GM10266 (cell line): ENCODE measurements at regions not wholly inside any gene's neighbourhood (a gene's known extent, or its start where the extent isn't known, plus 50 kb on each side); places are given as distances from the start of the nearest gene placed in this dataset.
"Not testable (repeated sequence)": the region's sequence is repeated elsewhere in the genome, so short reads cannot be mapped to it uniquely, and the experiment has no call there.

Experiments used
- DNase-seq: peaks from one replicate; pipeline ENCODE4 v3.0.0; 2012; ENCODE audit errors: extremely low spot score
- TF ChIP-seq, protein P1 (sequence below): IDR thresholded peaks from 2 replicates; pipeline ENCODE4 v1.5.1; 2012; ENCODE audit warnings: mild to moderate bottlenecking, low read depth; ENCODE audit not compliant: control insufficient read depth, insufficient read depth; ENCODE audit errors: missing control alignments

DNA sequence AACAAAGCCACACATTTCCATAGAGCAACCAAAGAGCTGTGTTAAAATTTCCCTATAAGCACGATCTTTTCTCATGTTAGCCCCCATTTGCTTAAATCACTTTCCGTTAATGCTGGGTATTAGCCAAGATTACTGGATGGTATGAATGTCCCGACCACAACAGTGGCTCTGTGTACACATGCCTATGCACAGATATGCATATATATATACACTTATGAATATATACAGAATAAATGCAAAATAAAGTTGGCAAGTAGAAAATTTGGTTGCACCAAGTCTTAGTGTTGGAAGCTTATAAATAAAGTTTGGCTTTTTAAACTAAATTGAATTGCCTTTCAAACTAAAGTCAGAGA lies 265.9 kb upstream of the ETAA1 start:
- TF ChIP-seq, protein P1, sequence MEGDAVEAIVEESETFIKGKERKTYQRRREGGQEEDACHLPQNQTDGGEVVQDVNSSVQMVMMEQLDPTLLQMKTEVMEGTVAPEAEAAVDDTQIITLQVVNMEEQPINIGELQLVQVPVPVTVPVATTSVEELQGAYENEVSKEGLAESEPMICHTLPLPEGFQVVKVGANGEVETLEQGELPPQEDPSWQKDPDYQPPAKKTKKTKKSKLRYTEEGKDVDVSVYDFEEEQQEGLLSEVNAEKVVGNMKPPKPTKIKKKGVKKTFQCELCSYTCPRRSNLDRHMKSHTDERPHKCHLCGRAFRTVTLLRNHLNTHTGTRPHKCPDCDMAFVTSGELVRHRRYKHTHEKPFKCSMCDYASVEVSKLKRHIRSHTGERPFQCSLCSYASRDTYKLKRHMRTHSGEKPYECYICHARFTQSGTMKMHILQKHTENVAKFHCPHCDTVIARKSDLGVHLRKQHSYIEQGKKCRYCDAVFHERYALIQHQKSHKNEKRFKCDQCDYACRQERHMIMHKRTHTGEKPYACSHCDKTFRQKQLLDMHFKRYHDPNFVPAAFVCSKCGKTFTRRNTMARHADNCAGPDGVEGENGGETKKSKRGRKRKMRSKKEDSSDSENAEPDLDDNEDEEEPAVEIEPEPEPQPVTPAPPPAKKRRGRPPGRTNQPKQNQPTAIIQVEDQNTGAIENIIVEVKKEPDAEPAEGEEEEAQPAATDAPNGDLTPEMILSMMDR, result no peak
- DNase-seq, result no peak

DNA sequence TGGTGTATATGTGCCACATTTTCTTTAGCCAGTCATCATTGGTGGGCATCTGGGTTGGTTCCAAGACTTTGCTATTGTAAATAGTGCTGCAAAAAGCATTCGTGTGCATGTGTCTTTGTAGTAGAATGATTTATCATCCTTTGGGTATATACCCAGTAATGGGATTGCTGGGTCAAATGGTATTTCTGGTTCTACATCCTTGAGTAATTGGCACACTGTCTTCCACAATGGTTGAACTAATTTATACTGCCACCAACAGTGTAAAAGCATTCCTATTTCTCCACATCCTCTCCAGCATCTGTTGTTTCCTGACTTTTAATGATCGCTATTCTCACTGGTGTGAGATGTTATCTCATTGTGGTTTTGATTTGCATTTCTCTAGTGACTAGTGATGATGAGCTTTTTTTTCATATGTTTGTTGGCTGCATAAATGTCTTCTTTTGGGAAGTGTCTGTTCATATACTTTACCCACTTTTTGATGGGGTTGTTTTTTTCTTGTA lies 264.6 kb upstream of the ETAA1 start:
- not testable (repeated sequence) for DNase-seq

DNA sequence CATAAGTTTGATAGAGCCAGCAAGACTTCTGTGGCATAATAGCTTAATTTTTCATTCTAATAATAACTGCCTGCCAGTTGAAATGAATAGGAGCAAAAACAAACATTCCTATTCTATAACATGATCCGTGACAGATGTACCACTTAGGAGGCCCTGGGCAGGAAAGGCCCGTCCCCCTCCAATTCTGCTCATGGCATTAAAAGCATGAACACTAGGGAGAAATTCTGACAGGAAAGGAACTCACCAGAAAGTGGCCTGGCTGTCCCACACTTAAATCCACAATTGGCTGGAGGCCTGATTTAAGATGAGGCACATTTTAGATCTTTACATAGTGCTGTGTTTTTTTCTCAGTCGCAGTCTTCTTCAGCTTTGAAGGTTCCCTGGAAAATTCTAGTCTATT lies 261.9 kb upstream of the ETAA1 start:
- TF ChIP-seq, protein P1, result no peak
- DNase-seq, result no peak

DNA sequence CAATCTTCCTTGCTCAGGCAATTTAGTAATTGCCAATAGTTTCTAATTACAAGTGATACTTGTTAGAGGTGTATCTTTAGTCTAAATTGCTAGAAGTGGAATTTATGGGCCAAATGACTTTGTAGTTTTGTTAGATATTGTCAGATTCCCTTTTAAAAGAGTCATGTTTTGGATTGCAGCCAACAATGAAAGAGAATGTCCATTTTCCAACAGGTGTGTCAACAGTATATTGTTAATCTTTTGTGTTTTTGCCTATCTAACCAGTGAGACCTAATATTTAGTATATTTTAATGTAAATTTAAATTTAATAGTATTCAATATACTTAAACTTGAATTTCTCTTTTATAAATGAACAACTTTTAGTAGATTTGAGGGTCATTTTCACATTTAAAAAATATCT lies 259.4 kb upstream of the ETAA1 start:
- TF ChIP-seq, protein P1, result no peak
- DNase-seq, result no peak

DNA sequence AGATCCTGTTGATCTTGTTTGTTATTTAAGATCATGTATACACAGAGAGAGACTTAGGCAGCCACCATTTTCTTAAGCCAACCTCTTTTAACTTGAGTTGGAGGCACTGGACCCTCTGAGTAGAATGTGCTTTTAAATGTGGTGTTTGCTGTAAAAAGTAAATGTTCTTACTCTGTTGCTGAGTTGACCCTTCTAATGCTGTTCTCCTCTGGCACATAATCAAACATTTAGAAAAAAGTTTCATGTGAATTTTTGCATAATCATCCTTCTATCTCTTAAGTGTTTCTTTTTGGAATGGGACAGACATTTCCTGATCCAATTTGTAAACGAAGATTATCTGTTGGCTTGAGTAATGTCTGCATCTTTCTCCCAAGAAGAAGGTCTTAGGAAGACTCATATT lies 255.1 kb upstream of the ETAA1 start:
- DNase-seq, result no peak
- TF ChIP-seq, protein P1, result no peak

DNA sequence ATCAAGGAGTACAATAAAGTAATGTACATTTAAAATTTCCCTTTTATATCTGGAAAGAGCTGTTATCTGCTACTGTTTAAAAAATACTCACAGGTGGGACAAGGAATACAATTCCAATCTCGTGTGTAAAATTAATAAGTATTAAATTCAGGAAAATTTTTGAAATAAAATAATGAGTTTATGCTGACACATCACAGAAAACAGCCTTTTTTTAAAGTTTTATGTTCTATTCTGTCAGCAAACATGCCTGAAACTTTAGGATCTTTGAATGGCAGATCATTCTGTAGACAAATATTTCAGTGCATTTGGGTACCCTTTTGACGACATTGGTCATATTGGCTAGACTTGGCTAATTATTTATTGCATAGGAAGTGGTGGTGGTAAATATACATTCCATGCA lies 254.4 kb upstream of the ETAA1 start:
- TF ChIP-seq, protein P1, result no peak
- DNase-seq, result no peak

DNA sequence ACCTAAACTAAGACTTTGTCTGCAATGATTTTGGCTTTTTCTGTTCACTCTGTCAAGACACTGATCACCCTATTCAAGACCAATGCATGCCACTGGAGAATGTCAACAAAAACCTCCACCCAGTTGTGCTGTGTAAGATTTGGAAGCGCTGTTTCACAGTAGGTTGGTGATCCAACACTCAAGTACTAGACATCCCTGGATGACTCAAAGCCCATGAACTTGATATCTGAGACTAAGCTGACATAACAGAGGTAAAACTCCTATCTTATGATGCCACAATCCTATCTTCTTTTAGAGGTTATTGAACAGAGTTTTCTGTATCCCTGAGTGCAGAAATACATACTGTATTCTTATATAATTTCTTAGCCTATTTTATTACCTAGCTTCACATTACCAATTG lies 251.3 kb upstream of the ETAA1 start:
- no peak for DNase-seq
- TF ChIP-seq, protein P1, result no peak

DNA sequence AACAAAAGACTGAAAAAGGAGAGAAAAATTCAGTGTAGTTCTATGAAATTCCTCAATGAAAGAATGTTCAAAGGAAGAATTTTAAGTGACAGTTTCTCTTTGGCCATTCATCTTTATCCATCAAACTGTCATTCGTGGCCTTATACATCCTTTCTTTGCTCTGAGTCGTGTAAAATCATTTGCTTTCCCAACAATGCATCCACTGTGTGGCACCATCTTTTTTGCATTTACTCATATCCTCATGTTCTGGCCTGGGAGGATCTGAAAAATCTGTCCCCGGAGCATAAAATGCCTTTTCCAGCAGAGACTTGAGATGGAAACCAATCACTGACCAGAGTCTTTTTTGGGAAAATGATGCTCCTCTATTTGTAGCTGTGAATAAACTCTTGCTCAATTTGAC lies 240.3 kb upstream of the ETAA1 start:
- DNase-seq, result no peak
- TF ChIP-seq, protein P1, result no peak
